Head of caudate nucleus (tissue), 42 donors: ENCODE measurements at regions not wholly inside any gene's neighbourhood (a gene's known extent, or its start where the extent isn't known, plus 50 kb on each side); places are given as distances from the start of the nearest gene placed in this dataset.
"Not testable (repeated sequence)": the region's sequence is repeated elsewhere in the genome, so short reads cannot be mapped to it uniquely, and the experiment has no call there.

Experiments used
- DNase-seq, 42 donors: peaks; one replicate each; pipeline versions ENCODE4 v3.0.0 to v3.0.0-alpha.2; 2020 to 2021; ENCODE audit warnings: mixed read lengths in 7 of 42
- intact Hi-C: fragments of 100-400 bp; cut with DNase I; formaldehyde crosslinking; loops from one replicate; pipeline ENCODE4 v1.15.0; 2022

GRCh38 chr18:73331212-73331772 lies 463.5 kb upstream of the NETO1 start:
- DNase-seq = no peak
- intact Hi-C loops = no loop called here

- intact Hi-C loops = not testable (repeated sequence)
These were observed 462.3 kb upstream of the NETO1 start for GRCh38 chr18:73330106-73330505.

GRCh38 chr18:73324187-73324831 lies 456.5 kb upstream of the NETO1 start:
- intact Hi-C loops, DNase-seq: not testable (repeated sequence)

More at GRCh38 chr18:73330106-73330505, 462.3 kb upstream of the NETO1 start:
- not testable (repeated sequence) for DNase-seq

GRCh38 chr18:73318739-73319479 lies 451.1 kb upstream of the NETO1 start:
- no peak for DNase-seq
- intact Hi-C loops = no loop called here

GRCh38 chr18:73316513-73316912 lies 448.7 kb upstream of the NETO1 start:
- no peak for DNase-seq
- intact Hi-C loops = no loop called here

- DNase-seq = no peak
- intact Hi-C loops = no loop called here
These were observed 447.6 kb upstream of the NETO1 start for GRCh38 chr18:73315381-73315780.

- no peak for DNase-seq
- intact Hi-C loops = no loop called here
These were observed 445.7 kb upstream of the NETO1 start for GRCh38 chr18:73313476-73313875.

GRCh38 chr18:73296686-73297085 lies 428.9 kb upstream of the NETO1 start:
- DNase-seq = no peak
- intact Hi-C loops = no loop called here

GRCh38 chr18:73292156-73292555 lies 424.4 kb upstream of the NETO1 start:
- intact Hi-C loops = no loop called here

GRCh38 chr18:73288813-73289212 lies 421.0 kb upstream of the NETO1 start:
- intact Hi-C loops = no loop called here
- no peak for DNase-seq

More at GRCh38 chr18:73292156-73292555, 424.4 kb upstream of the NETO1 start:
- DNase-seq = no peak

- no peak for DNase-seq
- intact Hi-C loops = no loop called here
These were observed 418.8 kb upstream of the NETO1 start for GRCh38 chr18:73286584-73286983.

- DNase-seq = no peak
- intact Hi-C loops = no loop called here
These were observed 416.0 kb upstream of the NETO1 start for GRCh38 chr18:73283788-73284187.

GRCh38 chr18:73283032-73283431 lies 415.2 kb upstream of the NETO1 start:
- no peak for DNase-seq
- intact Hi-C loops = no loop called here

- intact Hi-C loops = no loop called here
- DNase-seq = peak in 1 of 42 donors; percentile 7
These were observed 411.7 kb upstream of the NETO1 start for GRCh38 chr18:73279498-73279897.

GRCh38 chr18:73274812-73275621 lies 407.2 kb upstream of the NETO1 start:
- DNase-seq = no peak
- intact Hi-C loops = no loop called here

- intact Hi-C loops = no loop called here
- no peak for DNase-seq
These were observed 403.3 kb upstream of the NETO1 start for GRCh38 chr18:73270920-73271634.

GRCh38 chr18:73264562-73264921 lies 396.8 kb upstream of the NETO1 start:
- intact Hi-C loops = no loop called here
- DNase-seq = no peak

- intact Hi-C loops = no loop called here
- no peak for DNase-seq
These were observed 394.1 kb upstream of the NETO1 start for GRCh38 chr18:73261923-73262322.

GRCh38 chr18:73261243-73261642 lies 393.5 kb upstream of the NETO1 start:
- intact Hi-C loops = no loop called here

More at GRCh38 chr18:73261243-73261642, 393.5 kb upstream of the NETO1 start:
- no peak for DNase-seq
